ENCODE measurements at regions not wholly inside any gene's neighbourhood (a gene's known extent, or its start where the extent isn't known, plus 50 kb on each side); places are given as distances from the start of the nearest gene placed in this dataset.

DNA sequence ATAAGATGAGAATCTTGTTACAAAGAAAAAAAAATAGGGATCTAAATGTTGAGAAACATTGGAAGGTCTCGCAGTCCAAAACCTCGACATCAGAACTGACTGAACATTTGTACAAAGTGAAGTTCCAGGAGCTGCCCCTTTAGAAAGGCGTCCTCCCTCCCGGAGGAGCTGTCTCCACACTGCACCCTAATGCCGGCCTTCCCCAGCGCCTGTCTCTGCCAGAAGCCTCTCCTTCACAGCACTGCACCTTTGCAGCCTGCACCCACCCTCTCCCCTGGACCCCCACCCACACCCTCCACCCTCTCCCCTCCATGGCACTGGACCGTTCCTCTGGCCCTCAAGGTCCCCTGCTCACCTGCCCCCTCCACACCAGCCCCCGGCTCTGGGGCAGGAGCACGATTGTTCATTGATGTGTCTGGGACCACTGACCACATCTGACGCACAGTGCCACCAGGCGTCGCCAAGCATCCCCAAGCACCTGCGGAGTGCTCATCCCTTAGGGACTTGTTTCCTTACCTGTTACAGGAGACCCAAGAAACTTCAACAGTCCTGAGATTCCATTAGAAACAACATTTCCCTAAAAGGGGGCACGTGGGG is 90.3 kb upstream of the SNTG2 start:
- H3K4me1 ChIP-seq = no peaks in the 10 kb centered on the region
- no peak overlapping the region for H3K4me3 ChIP-seq (ENCODE audit: low read depth, low read length)
- TF ChIP-seq, protein P1, sequence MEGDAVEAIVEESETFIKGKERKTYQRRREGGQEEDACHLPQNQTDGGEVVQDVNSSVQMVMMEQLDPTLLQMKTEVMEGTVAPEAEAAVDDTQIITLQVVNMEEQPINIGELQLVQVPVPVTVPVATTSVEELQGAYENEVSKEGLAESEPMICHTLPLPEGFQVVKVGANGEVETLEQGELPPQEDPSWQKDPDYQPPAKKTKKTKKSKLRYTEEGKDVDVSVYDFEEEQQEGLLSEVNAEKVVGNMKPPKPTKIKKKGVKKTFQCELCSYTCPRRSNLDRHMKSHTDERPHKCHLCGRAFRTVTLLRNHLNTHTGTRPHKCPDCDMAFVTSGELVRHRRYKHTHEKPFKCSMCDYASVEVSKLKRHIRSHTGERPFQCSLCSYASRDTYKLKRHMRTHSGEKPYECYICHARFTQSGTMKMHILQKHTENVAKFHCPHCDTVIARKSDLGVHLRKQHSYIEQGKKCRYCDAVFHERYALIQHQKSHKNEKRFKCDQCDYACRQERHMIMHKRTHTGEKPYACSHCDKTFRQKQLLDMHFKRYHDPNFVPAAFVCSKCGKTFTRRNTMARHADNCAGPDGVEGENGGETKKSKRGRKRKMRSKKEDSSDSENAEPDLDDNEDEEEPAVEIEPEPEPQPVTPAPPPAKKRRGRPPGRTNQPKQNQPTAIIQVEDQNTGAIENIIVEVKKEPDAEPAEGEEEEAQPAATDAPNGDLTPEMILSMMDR (IDR thresholded peaks at IDR 0.05; ENCODE audit: low read depth, low read length) = no peak
- no peak for DNase-seq
- no peaks in the 10 kb centered on the region for H3K36me3 ChIP-seq
- H3K9me3 ChIP-seq = no peaks in the 10 kb centered on the region
- H3K27me3 ChIP-seq = no peaks in the 10 kb centered on the region

DNA sequence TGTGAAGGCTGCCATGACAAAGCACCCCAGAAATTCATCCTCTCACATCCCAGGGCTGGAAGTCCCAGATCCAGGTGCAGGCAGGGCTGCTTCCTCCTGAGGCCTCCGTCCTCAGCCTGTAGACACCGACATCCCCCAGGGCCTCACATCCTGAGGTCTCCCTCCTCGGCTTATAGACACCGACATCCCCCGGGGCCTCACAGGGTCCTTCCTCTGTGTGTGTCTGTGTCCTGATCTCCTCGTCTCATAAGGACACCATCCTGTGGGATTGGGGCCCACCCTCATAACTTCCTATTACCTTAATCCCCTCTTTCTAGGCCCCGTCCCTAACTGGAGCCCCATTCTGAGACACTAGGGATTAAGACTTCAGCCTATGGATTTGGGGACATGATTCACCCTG is 92.0 kb upstream of the SNTG2 start:
- Histone ChIP-seq H3K9me3 (no peaks in the 10 kb centered on the region), H3K36me3 (no peaks in the 10 kb centered on the region), H3K4me3 (ENCODE audit: low read depth, low read length) (no peak overlapping the region), H3K27me3 (no peaks in the 10 kb centered on the region), H3K4me1 (no peaks in the 10 kb centered on the region)
- TF ChIP-seq, protein P1 (IDR thresholded peaks at IDR 0.05; ENCODE audit: low read depth, low read length) = no peak
- DNase-seq = no peak

DNA sequence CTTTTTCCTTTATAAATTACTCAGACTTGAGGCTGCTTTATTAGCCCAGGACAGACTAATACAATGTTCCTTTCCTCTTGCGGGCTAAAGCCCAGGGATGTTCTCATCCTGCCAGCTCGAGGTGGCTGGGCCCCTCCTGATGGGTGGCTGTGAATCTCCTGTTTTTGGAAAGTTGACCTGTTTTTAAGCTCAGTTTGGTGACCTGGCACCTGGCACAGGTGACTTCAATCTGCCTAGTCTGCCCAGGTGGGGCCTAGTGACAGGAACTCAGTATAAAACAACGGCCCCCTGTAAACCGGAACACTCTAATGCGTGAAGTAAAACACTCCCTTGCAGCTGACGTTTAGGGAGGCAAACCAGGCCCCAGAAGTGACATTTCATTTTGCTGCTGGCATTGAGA is 92.7 kb upstream of the SNTG2 start:
- Histone ChIP-seq H3K9me3 (no peaks in the 10 kb centered on the region), H3K36me3 (no peaks in the 10 kb centered on the region), H3K4me1 (no peaks in the 10 kb centered on the region), H3K4me3 (ENCODE audit: low read depth, low read length) (no peak overlapping the region), H3K27me3 (no peaks in the 10 kb centered on the region)
- DNase-seq = no peak
- TF ChIP-seq, protein P1 (IDR thresholded peaks at IDR 0.05; ENCODE audit: low read depth, low read length) = no peak

DNA sequence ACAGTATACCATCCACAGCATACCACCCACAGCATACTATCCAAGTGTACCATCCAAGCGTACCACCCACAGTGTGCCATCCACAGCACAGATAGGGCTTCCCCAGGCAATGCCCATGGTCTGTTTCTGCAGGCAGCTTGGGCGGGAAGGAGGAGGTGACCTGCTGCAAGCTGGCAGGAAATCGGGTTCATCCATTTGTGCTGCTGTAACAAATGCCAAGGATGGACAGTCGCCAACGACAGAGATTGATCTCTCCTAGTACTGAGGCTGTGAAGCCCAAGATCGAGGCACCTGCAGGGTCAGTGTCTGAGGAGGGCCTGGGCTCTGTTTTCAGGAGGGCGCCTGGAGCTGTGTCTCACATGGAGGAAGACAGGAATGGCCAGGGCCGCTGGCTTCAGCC is 93.6 kb upstream of the SNTG2 start:
- no peaks in the 10 kb centered on the region for H3K36me3 ChIP-seq
- TF ChIP-seq, protein P1 (IDR thresholded peaks at IDR 0.05; ENCODE audit: low read depth, low read length) = no peak
- no peaks in the 10 kb centered on the region for H3K27me3 ChIP-seq

DNA sequence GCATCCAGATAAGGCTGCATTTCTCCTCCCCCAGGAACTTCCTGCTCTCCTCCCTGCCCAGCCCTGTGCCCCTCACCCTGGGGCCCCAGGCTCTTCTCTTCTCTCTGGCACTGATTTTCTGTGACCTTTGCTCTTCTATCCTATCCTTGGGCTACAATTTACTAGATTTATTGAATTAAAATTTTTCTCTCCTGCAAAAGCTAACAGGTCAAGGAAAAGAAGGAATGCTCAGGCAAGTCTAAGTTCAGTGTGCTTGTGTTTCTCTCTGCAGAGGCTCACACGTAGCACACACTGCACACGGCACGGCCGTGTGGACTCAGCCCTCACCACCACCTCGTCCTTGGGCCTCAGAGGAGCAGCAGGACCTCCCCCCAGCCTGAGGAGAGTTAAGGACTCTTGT is 94.2 kb upstream of the SNTG2 start:
- H3K9me3 ChIP-seq = no peaks in the 10 kb centered on the region
- TF ChIP-seq, protein P1 (IDR thresholded peaks at IDR 0.05; ENCODE audit: low read depth, low read length) = no peak
- no peaks in the 10 kb centered on the region for H3K36me3 ChIP-seq
- H3K27me3 ChIP-seq = no peaks in the 10 kb centered on the region
- no peak for DNase-seq
- H3K4me3 ChIP-seq (ENCODE audit: low read depth, low read length) = no peak overlapping the region
- H3K4me1 ChIP-seq = no peaks in the 10 kb centered on the region

More for the DNA sequence above, 93.6 kb upstream of the SNTG2 start:
- H3K9me3 ChIP-seq = no peaks in the 10 kb centered on the region
- DNase-seq = no peak
- H3K4me1 ChIP-seq = no peaks in the 10 kb centered on the region
- no peak overlapping the region for H3K4me3 ChIP-seq (ENCODE audit: low read depth, low read length)

DNA sequence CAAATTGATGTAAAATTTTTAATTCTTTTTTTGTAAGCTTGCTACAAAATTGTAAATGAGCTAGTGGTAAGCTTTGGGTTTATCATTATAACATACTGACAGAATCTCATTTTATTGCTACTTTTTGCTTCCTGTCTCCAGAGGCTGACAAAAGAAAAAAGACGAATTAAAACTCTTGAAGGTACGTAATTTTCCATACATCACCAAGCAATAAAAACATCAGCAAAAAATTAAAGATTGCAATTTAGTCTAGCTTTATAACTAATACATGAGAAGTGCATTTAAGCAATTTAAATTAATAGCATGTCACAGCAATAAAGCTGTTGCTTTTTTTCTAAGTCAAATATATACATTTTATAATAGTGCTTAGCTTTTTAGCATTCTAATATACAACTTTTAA is 94.6 kb upstream of the SNTG2 start:
- H3K4me3 ChIP-seq (ENCODE audit: low read depth, low read length) = no peak overlapping the region

More for the DNA sequence above, 94.6 kb upstream of the SNTG2 start:
- no peak for DNase-seq
- H3K27me3 ChIP-seq = no peaks in the 10 kb centered on the region
- TF ChIP-seq, protein P1 (IDR thresholded peaks at IDR 0.05; ENCODE audit: low read depth, low read length) = no peak
- H3K36me3 ChIP-seq = no peaks in the 10 kb centered on the region
- no peaks in the 10 kb centered on the region for H3K4me1 ChIP-seq
- H3K9me3 ChIP-seq = no peaks in the 10 kb centered on the region

All from BE2C (cell line).